Endothelial cell of umbilical vein (primary cell): ENCODE measurements at regions not wholly inside any gene's neighbourhood (a gene's known extent, or its start where the extent isn't known, plus 50 kb on each side); places are given as distances from the start of the nearest gene placed in this dataset.

ENCODE experiments used
- EZH2 ChIP-seq: IDR thresholded peaks from 2 replicates; pipeline ENCODE4 v1.6.1; 2012; ENCODE audit warnings: borderline replicate concordance, low read depth, mild to moderate bottlenecking, moderate library complexity, low read length, inconsistent platforms; ENCODE audit not compliant: severe bottlenecking
- POLR2A ChIP-seq: IDR thresholded peaks from 2 replicates; pipeline ENCODE4 v1.6.1; 2012; ENCODE audit warnings: low read depth, mild to moderate bottlenecking, control low read depth, low read length
- POLR2AphosphoS5 ChIP-seq: IDR thresholded peaks from 2 replicates; pipeline ENCODE4 v1.6.1; 2012; ENCODE audit warnings: low read depth, mild to moderate bottlenecking, control low read depth, low read length, moderate library complexity; ENCODE audit not compliant: insufficient read depth
- TF ChIP-seq, protein P1 (sequence below), 2 donors: IDR thresholded peaks; 1 replicate in 1 of 2; 2 replicates in 1 of 2; pipeline ENCODE4 v1.5.1; 2011; ENCODE audit warnings: low read length in 2 of 2, mild to moderate bottlenecking in 2 of 2, moderate library complexity in 2 of 2, control low read depth in 1 of 2, inconsistent platforms in 1 of 2, low read depth in 1 of 2; ENCODE audit not compliant: insufficient read depth in 1 of 2; ENCODE audit errors: extremely low read depth in 1 of 2

DNA sequence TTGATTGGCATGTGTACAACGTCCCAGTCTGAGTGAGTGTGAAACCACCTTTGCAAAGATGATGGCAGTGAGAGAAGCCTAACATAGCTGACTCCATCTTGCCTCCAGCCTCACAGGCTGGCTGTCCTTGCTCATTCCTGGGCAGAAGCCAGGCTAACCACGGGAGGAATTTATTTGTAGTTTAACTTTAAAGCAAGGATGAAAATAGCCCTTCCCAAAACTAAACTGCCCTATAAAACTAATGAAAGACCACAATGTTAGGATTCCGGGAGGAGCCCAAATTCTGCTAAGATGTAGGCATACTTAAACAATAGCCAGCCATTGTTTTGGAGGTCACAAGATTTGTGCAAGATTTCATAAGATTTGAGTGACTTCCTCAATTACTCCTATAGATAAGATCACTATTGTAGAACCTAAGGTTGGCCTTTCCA lies 96.6 kb upstream of the LSM14A start:
- TF ChIP-seq, protein P1, sequence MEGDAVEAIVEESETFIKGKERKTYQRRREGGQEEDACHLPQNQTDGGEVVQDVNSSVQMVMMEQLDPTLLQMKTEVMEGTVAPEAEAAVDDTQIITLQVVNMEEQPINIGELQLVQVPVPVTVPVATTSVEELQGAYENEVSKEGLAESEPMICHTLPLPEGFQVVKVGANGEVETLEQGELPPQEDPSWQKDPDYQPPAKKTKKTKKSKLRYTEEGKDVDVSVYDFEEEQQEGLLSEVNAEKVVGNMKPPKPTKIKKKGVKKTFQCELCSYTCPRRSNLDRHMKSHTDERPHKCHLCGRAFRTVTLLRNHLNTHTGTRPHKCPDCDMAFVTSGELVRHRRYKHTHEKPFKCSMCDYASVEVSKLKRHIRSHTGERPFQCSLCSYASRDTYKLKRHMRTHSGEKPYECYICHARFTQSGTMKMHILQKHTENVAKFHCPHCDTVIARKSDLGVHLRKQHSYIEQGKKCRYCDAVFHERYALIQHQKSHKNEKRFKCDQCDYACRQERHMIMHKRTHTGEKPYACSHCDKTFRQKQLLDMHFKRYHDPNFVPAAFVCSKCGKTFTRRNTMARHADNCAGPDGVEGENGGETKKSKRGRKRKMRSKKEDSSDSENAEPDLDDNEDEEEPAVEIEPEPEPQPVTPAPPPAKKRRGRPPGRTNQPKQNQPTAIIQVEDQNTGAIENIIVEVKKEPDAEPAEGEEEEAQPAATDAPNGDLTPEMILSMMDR (IDR thresholded peaks at IDR 0.05; ENCODE audit: extremely low read depth in 1 of 2, insufficient read depth in 1 of 2, low read depth in 1 of 2, low read length in 2 of 2) = no peak
- TF ChIP-seq EZH2 (no peak), POLR2A (no peak), POLR2AphosphoS5 (no peak)
